Transverse colon (tissue), 4 donors: ENCODE measurements at regions not wholly inside any gene's neighbourhood (a gene's known extent, or its start where the extent isn't known, plus 50 kb on each side); places are given as distances from the start of the nearest gene placed in this dataset.

ENCODE experiments used
- DNase-seq: peaks from one replicate; pipeline ENCODE4 v3.0.0-alpha.2; 2019
- H3K27ac ChIP-seq, 4 donors: fragments of 200-600 bp; sonication (generic); 2 replicates each; pipeline ENCODE4 v1.5.1; 2016 to 2018; ENCODE audit warnings: inconsistent platforms in 4 of 4
- H3K27me3 ChIP-seq: fragments of 200-600 bp; sonication (generic); 2 replicates; pipeline ENCODE4 v1.5.1; 2017; ENCODE audit warnings: inconsistent platforms
- H3K36me3 ChIP-seq, 4 donors: fragments of 200-600 bp; sonication (generic); 2 replicates each; pipeline ENCODE4 v1.5.1; 2017 to 2019; ENCODE audit warnings: inconsistent platforms in 4 of 4
- H3K4me1 ChIP-seq, 4 donors: fragments of 200-600 bp; sonication (generic); 2 replicates each; pipeline ENCODE4 v1.5.1; 2017 to 2020; ENCODE audit warnings: inconsistent platforms in 4 of 4
- H3K4me3 ChIP-seq, 4 donors: fragments of 200-600 bp; sonication (generic); 1 replicate in 1 of 4; 2 replicates in 3 of 4; pipeline versions ENCODE4 v1.5.1 to v1.6.1; 2017 to 2019; ENCODE audit warnings: inconsistent platforms in 4 of 4
- H3K9me3 ChIP-seq, 2 donors: fragments of 200-600 bp; sonication (generic); 2 replicates each; pipeline ENCODE4 v1.5.1; 2017 to 2019; ENCODE audit warnings: inconsistent platforms in 2 of 2
- CTCF ChIP-seq, 5 experiments: fragments of 200-600 bp in 3 of 5; fragments of 450-650 bp in 2 of 5; sonication (generic) in 3 of 5; IDR thresholded peaks; 1 replicate in 2 of 5; 2 replicates in 3 of 5; pipeline ENCODE4 v1.5.1; 2016 to 2017; ENCODE audit warnings: antibody characterized with exemption in 5 of 5, inconsistent platforms in 3 of 5, mild to moderate bottlenecking in 2 of 5, moderate library complexity in 1 of 5
- EP300 ChIP-seq: sonication (generic); formaldehyde crosslinking; IDR thresholded peaks from one replicate; pipeline ENCODE4 v1.6.1; 2017; ENCODE audit warnings: antibody characterized with exemption, low read depth
- POLR2A ChIP-seq: fragments of 450-650 bp; IDR thresholded peaks from one replicate; pipeline ENCODE4 v1.6.1; 2016; ENCODE audit warnings: antibody characterized with exemption, mild to moderate bottlenecking, moderate library complexity
- POLR2AphosphoS5 ChIP-seq, 3 donors: sonication (generic); formaldehyde crosslinking; IDR thresholded peaks; one replicate each; pipeline ENCODE4 v1.6.1; 2016; ENCODE audit warnings: antibody characterized with exemption in 3 of 3
- WGBS, 2 donors: methylation state at CpG; one replicate each; pipeline ENCODE4 v1.1.5; 2018; ENCODE audit warnings: low coverage in 1 of 2; 5-methylcytosine and 5-hydroxymethylcytosine counted together
- in situ Hi-C, 4 donors: fragments of 200-750 bp; cut with MboI; loops; one replicate each; pipeline versions ENCODE4 v1.15.0 to v1.15.1; 2017; ENCODE audit warnings: low sequenced_read_pairs in 3 of 4, low pct_ligation_motif_present in 1 of 4, low pct_unique_long_range_greater_than_20kb in 1 of 4
- intact Hi-C: fragments of 100-400 bp; cut with DNase I; formaldehyde crosslinking; loops from one replicate; pipeline ENCODE4 v1.15.1; 2023; ENCODE audit warnings: low total_unique reads

- DNase-seq: no peak
- in situ Hi-C loops (no loop called here), intact Hi-C loops (no loop called here)
- Histone ChIP-seq H3K36me3 (no peaks in the 10 kb centered on the region), H3K4me3 (no peak overlapping the region), H3K9me3 (no peaks in the 10 kb centered on the region), H3K27ac (no peak overlapping the region), H3K27me3 (no peaks in the 10 kb centered on the region), H3K4me1 (no peaks in the 10 kb centered on the region)
- WGBS, 2 donors: 50 to 60% methylated on average over 3 of the region's 3 CpGs
- TF ChIP-seq EP300 (no peak), CTCF (IDR thresholded peaks at IDR 0.05) (no peak), POLR2A (no peak), POLR2AphosphoS5 (IDR thresholded peaks at IDR 0.05) (no peak)
These were observed 208.2 kb downstream of the ZNF608 start for GRCh38 chr5:124538191-124538590.

- no peaks in the 10 kb centered on the region for H3K36me3 ChIP-seq
- no peak overlapping the region for H3K4me3 ChIP-seq
- H3K4me1 ChIP-seq: no peaks in the 10 kb centered on the region
- no peaks in the 10 kb centered on the region for H3K9me3 ChIP-seq
- in situ Hi-C loops: no loop called here
- WGBS, 2 donors: 93 to 100% methylated on average over 4 of the region's 4 CpGs
- no peak for TF ChIP-seq EP300
- no peak for TF ChIP-seq CTCF (IDR thresholded peaks at IDR 0.05)
- no peak for TF ChIP-seq POLR2AphosphoS5 (IDR thresholded peaks at IDR 0.05)
- no peak for TF ChIP-seq POLR2A
- no peak for DNase-seq
- no peaks in the 10 kb centered on the region for H3K27me3 ChIP-seq
- no peak overlapping the region for H3K27ac ChIP-seq
- intact Hi-C loops: no loop called here
These were observed 208.9 kb downstream of the ZNF608 start for GRCh38 chr5:124537522-124537921.

GRCh38 chr5:124537107-124537506 is 209.3 kb downstream of the ZNF608 start:
- Histone ChIP-seq H3K27me3 (no peaks in the 10 kb centered on the region), H3K4me1 (no peaks in the 10 kb centered on the region), H3K36me3 (no peaks in the 10 kb centered on the region), H3K27ac (no peak overlapping the region), H3K9me3 (no peaks in the 10 kb centered on the region), H3K4me3 (no peak overlapping the region)
- in situ Hi-C loops (no loop called here), intact Hi-C loops (no loop called here)
- DNase-seq: no peak
- TF ChIP-seq EP300: no peak
- TF ChIP-seq CTCF (IDR thresholded peaks at IDR 0.05): no peak
- no peak for TF ChIP-seq POLR2A
- TF ChIP-seq POLR2AphosphoS5 (IDR thresholded peaks at IDR 0.05): no peak
- 85 to 90% methylated on average over 5 of the region's 5 CpGs for WGBS, 2 donors

- Histone ChIP-seq H3K4me1 (no peaks in the 10 kb centered on the region), H3K27me3 (no peaks in the 10 kb centered on the region), H3K27ac (no peak overlapping the region), H3K36me3 (no peaks in the 10 kb centered on the region), H3K9me3 (no peaks in the 10 kb centered on the region), H3K4me3 (no peak overlapping the region)
- 72 to 80% methylated on average over 2 to 4 of the region's 4 CpGs for whole genome bisulfite sequencing, 2 donors
- TF ChIP-seq POLR2AphosphoS5 (IDR thresholded peaks at IDR 0.05) (no peak), POLR2A (no peak), EP300 (no peak), CTCF (IDR thresholded peaks at IDR 0.05) (no peak)
- intact Hi-C loops: no loop called here
- in situ Hi-C loops: no loop called here
- no peak for DNase-seq
These were observed 210.1 kb downstream of the ZNF608 start for GRCh38 chr5:124536333-124536732.
